ENCODE measurements at regions not wholly inside any gene's neighbourhood (a gene's known extent, or its start where the extent isn't known, plus 50 kb on each side); places are given as distances from the start of the nearest gene placed in this dataset.
"Not testable (repeated sequence)": the region's sequence is repeated elsewhere in the genome, so short reads cannot be mapped to it uniquely, and the experiment has no call there.

- not testable (repeated sequence) for DNase-seq (ENCODE audit: low spot score)
Observed at GRCh38 chr3:197459571-197459970, 96.2 kb downstream of the BDH1 start.

- no peak for DNase-seq (ENCODE audit: low spot score)
Observed at GRCh38 chr3:197458906-197459470, 96.8 kb downstream of the BDH1 start.

- no peak for DNase-seq (ENCODE audit: low spot score)
Observed at GRCh38 chr3:197458179-197458707, 97.5 kb downstream of the BDH1 start.

GRCh38 chr3:197456261-197457091 lies 99.3 kb downstream of the BDH1 start:
- DNase-seq (ENCODE audit: low spot score) = peak; percentile 78

GRCh38 chr3:197454841-197455240 lies 100.9 kb downstream of the BDH1 start:
- not testable (repeated sequence) for DNase-seq (ENCODE audit: low spot score)

GRCh38 chr3:197454014-197454413 lies 101.8 kb downstream of the BDH1 start:
- DNase-seq (ENCODE audit: low spot score) = peak; percentile 58

GRCh38 chr3:197450810-197451209 lies 105.0 kb downstream of the BDH1 start:
- no peak for DNase-seq (ENCODE audit: low spot score)

- DNase-seq (ENCODE audit: low spot score) = no peak
Observed at GRCh38 chr3:197450308-197450707, 105.5 kb downstream of the BDH1 start.

GRCh38 chr3:197449181-197449580 lies 106.6 kb downstream of the BDH1 start:
- not testable (repeated sequence) for DNase-seq (ENCODE audit: low spot score)

GRCh38 chr3:197447781-197448180 lies 108.0 kb downstream of the BDH1 start:
- DNase-seq (ENCODE audit: low spot score) = not testable (repeated sequence)

- DNase-seq (ENCODE audit: low spot score) = no peak
Observed at GRCh38 chr3:197447057-197447456, 108.7 kb downstream of the BDH1 start.

GRCh38 chr3:197446700-197447056 lies 109.1 kb downstream of the BDH1 start:
- no peak for DNase-seq (ENCODE audit: low spot score)

GRCh38 chr3:197445896-197446699 lies 109.7 kb downstream of the BDH1 start:
- no peak for DNase-seq (ENCODE audit: low spot score)

- DNase-seq (ENCODE audit: low spot score) = no peak
Observed at GRCh38 chr3:197444793-197445379, 110.9 kb downstream of the BDH1 start.

- DNase-seq (ENCODE audit: low spot score) = no peak
Observed at GRCh38 chr3:197443506-197443905, 112.3 kb downstream of the BDH1 start.

GRCh38 chr3:197440717-197441303 lies 115.0 kb downstream of the BDH1 start:
- no peak for DNase-seq (ENCODE audit: low spot score)

- DNase-seq (ENCODE audit: low spot score) = no peak
Observed at GRCh38 chr3:197438906-197439305, 116.9 kb downstream of the BDH1 start.

- no peak for DNase-seq (ENCODE audit: low spot score)
Observed at GRCh38 chr3:197435426-197435825, 120.3 kb downstream of the BDH1 start.

- no peak for DNase-seq (ENCODE audit: low spot score)
Observed at GRCh38 chr3:197434830-197435229, 120.9 kb downstream of the BDH1 start.

- DNase-seq (ENCODE audit: low spot score) = no peak
Observed at GRCh38 chr3:197432384-197433127, 123.2 kb downstream of the BDH1 start.

- no peak for DNase-seq (ENCODE audit: low spot score)
Observed at GRCh38 chr3:197431346-197431910, 124.3 kb downstream of the BDH1 start.

Data from globus pallidus (tissue), 1 donor.